Germinal center (tissue), 1 donor: ENCODE measurements at regions not wholly inside any gene's neighbourhood (a gene's known extent, or its start where the extent isn't known, plus 50 kb on each side); places are given as distances from the start of the nearest gene placed in this dataset.
"Not testable (repeated sequence)": the region's sequence is repeated elsewhere in the genome, so short reads cannot be mapped to it uniquely, and the experiment has no call there.

Experiments
- DNase-seq: peaks from one replicate; pipeline ENCODE4 v3.0.0; 2012; ENCODE audit warnings: mixed read lengths, low spot score

DNA sequence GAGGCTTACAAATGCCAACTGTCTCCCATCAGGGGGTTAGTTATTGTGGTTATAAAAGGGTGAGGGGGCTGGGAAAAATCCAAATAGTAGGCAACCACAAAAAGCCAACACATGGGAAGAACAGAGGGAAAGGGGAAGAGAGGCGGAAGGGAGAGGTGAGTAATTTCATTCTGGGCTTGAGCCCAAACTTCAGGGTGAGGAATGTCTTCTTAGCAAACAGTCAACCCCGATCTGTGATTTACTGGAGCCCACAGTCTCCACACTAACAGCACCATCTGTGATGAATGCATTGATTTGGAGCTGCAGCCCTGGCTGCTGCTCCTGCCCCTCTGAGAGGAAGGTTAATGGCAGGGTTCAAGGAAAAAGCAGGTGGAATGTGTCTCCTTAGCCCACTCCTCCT, 162.2 kb upstream of the GPR101 start:
- DNase-seq, result no peak

GRCh38 chrX:137195296-137195695, 161.5 kb upstream of the GPR101 start:
- DNase-seq, result no peak

DNA sequence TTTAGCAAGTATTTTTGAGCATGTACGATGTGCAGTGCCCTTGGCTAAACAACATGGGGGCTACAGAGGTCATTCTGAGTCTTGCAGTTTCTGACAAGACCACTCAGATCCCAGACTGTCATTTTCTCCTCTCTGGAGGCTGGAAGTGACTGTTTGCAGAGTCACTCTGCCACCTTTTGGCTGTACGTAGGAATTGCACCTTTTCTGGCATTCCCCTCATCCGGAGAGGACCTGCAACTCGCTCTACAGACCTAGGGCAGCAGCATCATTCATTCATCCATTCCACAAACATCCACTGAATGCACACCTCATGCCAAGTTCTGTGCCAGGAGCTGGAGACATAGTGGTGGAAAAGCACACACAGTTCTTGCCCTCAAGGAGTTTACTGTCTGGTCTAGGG, 160.4 kb upstream of the GPR101 start:
- DNase-seq, result no peak

- DNase-seq, result no peak
These were observed 153.7 kb upstream of the GPR101 start for GRCh38 chrX:137187540-137187939.

GRCh38 chrX:137178392-137178791, 144.6 kb upstream of the GPR101 start:
- DNase-seq, result no peak

GRCh38 chrX:137172317-137172948, 138.6 kb upstream of the GPR101 start:
- DNase-seq, result no peak

- no peak for DNase-seq
These were observed 137.8 kb upstream of the GPR101 start for GRCh38 chrX:137171626-137172025.

- DNase-seq, result no peak
These were observed 132.8 kb upstream of the GPR101 start for GRCh38 chrX:137166591-137166990.

DNA sequence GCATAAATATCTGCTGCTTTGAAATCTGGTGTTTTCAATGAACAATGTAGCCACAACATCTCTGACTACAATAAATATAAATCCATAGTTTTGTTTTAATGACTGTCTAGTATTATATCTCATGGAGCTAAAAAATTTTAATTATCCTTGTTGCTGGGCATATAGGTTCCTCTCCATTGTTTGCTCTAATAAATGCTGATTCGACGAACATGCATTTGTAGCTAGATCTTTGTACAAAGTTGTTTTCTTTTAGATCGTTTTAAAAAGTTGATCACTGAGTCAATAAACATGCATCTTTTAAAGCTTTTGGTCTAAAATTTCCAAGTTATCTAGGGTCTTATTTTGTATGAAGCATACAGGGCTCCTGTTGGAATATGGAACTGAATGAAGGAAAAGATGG, 130.5 kb upstream of the GPR101 start:
- no peak for DNase-seq

DNA sequence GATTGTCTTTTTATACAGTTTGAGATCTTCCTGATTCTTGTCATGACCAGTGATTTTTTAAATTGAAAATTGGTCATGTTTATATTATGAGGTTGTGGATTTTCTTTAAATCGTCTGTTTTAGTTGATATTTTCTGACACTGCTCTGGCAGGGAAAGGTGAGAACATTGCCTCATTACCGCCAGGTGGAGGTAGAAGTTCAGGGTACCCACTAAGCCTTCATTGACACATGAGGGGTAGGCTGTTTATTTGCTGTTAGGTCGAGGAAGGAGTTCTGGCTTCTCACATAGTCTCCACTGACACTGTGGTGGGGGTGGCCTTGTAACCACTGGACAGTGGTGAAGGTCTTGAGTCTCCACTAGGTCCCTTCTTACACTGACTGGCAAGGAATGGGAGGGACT, 117.6 kb upstream of the GPR101 start:
- no peak for DNase-seq

DNA sequence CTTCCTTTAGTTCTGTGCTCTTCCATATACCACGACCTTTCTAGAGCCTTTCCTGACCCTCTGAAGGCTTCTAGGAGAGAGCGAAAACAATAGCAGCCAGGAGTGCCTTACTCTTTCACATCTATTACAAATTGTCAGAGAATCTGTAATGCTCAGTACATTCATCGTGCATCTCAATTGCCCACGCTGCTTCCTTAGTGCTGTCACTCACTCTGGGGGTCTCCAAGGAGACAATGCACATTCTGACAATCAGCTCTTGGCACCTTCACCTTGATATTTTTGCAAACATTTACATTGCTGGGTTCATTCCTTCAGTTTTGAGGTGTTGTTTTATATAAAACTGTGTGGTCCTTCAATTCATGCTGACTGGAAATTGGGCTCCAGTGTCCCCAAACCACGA, 110.1 kb upstream of the GPR101 start:
- DNase-seq, result no peak

DNA sequence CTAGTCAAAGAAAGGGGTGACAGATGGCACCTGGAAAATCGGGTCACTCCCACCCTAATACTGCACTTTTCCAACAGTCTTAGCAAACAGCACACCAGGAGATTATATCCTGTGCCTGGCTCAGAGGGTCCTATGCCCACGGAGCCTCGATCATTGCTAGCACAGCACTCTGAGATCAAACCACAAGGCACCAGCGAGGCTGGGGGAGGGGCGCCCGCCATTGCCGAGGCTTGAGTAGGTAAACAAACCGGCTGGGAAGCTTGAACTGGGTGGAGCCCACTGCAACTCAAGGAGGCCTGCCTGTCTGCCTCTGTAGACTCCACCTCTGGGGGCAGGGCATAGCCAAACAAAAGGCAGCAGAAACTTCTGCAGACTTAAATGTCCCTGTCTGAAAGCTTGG, 88.9 kb upstream of the GPR101 start:
- not testable (repeated sequence) for DNase-seq

GRCh38 chrX:137119049-137119448, 85.3 kb upstream of the GPR101 start:
- DNase-seq, result no peak

DNA sequence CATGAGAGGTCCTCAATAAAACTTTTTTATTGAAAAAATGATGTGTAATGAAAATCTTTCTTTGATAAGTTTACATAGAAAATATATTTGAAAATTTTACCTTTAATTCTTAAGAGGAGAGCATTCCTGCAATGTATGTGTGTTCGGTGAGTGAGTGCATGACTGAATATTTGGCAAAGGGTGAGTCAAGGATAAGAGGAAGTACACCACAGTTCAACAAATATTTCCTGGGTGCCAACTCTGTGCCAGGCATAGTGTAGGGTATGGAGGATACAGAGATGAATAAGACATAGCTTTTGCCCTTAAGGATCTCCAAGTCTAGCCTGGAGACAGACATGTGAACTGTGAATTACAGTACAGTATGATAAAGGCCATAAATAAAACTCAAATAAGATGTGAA, 84.7 kb upstream of the GPR101 start:
- no peak for DNase-seq

DNA sequence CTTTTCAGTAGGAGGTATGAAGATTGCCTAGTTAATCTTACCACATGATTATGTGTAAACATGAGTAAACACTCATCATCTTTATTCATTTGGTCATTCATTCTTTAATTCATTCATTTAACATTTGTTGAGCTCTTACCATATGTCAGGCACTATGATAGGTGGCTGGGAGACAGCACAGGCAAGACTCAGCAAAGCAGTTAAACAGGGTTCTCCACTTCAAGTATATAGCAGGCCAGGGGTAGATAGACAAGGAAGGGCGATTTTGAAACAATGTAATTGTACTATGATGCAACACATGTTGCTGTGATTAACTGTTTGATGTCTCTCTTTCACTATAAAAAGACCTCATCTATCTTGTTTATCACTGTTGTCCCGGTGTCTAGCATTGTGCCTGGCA, 84.3 kb upstream of the GPR101 start:
- no peak for DNase-seq

GRCh38 chrX:137107877-137108276, 74.1 kb upstream of the GPR101 start:
- DNase-seq, result not testable (repeated sequence)

- no peak for DNase-seq
These were observed 67.6 kb upstream of the GPR101 start for GRCh38 chrX:137101273-137101990.
